Stimulated activated CD4-positive, alpha-beta T cell treated with anti-CD3 and anti-CD28 coated beads, TNF-alpha, amount 100 ng/mL, for 24 hours (primary cell): ENCODE measurements at regions not wholly inside any gene's neighbourhood (a gene's known extent, or its start where the extent isn't known, plus 50 kb on each side); places are given as distances from the start of the nearest gene placed in this dataset.

Source experiments
- DNase-seq, 3 experiments: peaks; one replicate each; pipeline ENCODE4 v3.0.0-alpha.2; 2020; ENCODE audit warnings: low read depth in 3 of 3

DNA sequence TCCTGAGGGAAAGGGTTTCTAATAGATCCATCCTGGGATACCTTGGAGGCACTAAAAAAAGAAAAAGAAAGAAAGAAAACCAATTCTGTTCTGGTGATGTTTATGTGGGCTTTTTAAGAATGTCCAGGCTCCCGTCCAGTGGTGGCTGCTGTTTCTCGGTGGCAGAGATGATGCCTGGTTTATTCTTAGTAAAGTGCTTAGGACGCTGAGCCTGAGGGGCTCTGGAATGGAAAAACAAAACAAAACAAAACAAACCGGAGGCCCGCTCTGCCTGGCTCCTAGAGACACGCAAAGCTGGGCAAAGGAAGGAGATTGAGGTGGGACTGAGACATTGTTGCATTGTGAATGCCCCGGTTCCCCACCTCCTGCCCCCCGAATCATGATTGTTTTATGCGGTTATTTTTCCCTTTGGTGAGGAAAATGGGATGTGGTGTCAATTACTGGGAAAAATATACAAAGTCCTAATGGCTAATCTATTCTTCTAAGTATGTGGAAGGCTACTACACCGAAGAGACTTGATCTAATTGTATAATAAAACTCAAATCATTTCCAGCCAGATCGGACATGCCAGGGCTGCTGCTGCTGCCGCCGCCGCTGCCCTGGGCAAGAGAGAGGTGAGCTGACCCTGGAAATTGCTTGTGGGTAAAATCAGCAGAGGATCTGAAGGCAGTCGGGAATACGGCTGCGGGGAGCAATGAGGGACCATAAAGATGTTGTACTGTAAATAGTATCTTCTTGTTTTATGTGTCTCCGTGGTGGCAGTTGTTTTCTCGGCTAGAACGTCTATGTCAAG, 644.9 kb downstream of the CCDC171 start:
- DNase-seq, result no peak

DNA sequence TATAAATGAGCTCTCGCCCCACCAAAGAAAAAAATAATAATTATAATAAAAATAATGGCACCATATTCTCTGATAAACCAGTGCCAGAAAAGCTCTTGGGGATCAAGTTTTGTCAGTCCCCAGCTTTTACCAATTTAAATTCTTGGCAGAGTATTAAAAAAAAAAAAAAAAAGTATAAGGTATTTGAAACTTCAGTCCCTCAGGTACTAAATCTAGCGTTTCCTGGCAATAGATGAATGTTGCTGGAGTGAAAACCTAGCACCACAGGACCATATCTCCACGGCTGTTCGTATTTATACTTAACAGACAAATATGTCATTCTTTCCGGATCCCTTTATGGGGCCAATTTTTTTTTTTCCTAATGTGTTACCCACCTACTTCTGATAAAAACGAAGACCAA, 646.2 kb downstream of the CCDC171 start:
- DNase-seq, result no peak

- no peak for DNase-seq
Measured at GRCh38 chr9:16202221-16202620, 649.4 kb downstream of the CCDC171 start.

DNA sequence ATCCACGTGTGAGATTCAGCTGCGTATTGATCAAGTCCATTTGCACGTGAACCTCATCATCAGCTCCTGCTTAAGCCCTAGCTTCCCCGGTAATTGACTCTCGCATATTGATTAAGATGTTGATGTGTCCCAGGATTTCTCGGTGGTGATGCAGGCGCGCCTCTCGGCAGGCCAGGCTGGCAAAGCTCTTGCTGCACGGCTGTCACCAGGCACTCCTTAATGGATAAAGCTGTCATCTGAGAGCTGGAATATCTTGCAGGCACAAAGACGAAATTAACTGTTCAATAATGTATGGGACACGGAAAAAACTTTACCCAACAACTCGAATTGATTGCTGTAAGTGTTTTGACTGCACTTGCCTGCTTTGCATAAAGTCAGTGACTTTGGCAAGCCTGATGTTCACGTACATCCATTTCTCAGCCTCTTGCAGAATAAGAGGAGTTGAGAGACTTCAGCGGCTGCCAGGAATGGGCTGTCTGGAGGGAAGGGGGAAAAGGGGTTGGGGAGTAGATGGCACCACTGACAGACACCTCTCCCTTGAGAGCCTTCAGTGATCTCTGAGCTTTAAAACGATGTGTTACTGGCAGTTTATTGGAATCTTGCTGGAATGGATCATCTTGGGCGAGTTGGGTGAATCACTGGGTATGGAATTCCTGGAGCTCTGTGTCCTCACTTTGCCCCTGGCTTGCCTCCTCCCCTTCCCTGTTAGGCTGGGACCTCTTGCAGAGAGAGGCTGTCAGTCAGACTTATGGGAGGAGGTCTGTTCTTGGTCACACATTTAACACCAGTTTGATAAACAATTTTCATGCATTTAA, 650.3 kb downstream of the CCDC171 start:
- no peak for DNase-seq

GRCh38 chr9:16203729-16204573, 651.1 kb downstream of the CCDC171 start:
- no peak for DNase-seq

DNA sequence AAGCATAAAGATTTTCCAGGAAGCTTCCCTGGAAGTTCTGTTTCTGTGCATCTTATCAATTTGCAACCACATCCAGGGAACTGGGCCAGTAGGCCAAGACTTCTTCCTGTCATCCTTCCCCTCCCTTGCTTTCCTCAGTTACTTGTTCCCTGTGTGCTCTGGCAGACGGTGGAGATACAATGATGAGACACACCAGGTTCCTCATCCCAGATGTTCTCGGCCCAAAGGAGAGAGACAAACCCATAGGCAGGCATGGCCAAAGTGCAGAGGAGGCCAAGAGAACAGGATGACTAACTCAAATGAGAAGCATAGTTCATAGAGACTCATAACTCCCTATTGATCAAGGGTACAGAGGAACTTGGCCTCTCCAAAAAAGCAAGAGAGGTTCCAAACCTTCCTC, 652.6 kb downstream of the CCDC171 start:
- no peak for DNase-seq

DNA sequence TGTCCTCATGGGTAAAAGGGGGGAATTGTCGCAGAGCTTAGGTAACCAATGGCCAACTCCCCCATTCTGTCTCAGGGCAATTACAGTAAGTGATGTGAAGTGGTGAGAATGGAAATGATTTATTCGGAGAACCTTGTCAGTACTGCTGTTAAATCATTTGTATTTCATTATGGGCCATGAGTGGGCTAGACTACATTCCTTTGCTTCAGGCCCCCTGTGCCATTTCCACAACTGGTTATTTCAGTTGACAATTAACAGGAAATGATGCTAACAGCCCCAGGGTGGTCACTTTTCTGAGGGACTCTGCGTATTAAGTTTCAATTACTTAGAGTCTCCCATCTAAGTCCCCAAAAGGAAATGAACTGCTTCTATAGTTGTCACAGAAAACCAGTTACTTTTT, 653.7 kb downstream of the CCDC171 start:
- no peak for DNase-seq

GRCh38 chr9:16207161-16207560, 654.3 kb downstream of the CCDC171 start:
- no peak for DNase-seq

- DNase-seq, result no peak
Measured at GRCh38 chr9:16210440-16210839, 657.6 kb downstream of the CCDC171 start.

GRCh38 chr9:16211946-16212345, 658.5 kb downstream of the BNC2 start:
- DNase-seq, result no peak

DNA sequence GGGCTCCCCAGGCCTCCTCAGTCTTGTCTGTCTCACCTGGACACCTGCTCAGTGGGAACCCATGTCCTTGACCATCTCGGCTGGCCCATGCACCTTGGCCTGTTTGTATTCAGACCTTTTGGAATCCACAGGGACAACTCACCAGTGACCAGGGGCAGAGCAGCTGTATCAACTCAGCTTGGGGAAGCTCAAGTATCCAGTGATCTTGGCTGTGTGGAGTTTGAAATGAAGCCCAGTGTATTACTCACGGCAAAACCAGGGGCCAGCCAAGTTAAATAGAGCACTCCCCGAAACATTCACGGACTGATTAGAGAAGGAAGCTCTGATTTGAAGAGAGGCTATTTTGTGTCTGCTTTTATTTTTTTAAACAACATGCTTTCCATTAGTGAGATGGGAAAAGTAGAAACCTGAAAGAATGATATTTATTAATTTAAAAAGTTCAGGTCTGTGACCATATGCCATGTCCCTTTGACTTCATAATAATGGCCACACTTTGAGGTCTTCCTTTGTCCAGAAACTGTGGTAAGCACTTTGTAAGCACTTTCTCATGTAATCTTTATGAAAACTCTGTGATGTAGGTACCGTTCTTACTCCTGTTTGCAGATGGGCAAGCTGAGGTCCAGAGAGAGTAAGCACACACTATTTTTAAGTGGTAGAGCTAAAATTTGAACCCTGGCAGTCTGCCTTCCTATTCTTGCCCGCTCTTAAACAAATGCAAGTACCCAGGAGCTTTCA, 656.5 kb downstream of the BNC2 start:
- no peak for DNase-seq

GRCh38 chr9:16214677-16215352, 655.7 kb downstream of the BNC2 start:
- DNase-seq, result no peak

DNA sequence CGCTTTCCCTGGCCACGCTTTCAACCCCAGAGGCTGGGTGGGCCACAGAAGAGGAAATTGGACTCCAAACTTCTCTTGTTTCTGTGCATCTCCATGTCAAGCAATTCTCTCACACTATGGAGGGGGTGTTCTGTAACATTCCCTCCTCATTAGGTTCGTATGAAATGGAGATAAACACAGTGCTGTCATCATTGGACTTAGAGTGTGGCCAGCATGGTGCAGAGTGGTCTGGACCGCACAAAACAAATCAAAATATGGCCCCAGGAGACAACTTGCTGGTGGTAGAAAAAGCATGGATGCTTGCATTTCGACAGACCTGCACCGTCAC, 655.2 kb downstream of the BNC2 start:
- no peak for DNase-seq

DNA sequence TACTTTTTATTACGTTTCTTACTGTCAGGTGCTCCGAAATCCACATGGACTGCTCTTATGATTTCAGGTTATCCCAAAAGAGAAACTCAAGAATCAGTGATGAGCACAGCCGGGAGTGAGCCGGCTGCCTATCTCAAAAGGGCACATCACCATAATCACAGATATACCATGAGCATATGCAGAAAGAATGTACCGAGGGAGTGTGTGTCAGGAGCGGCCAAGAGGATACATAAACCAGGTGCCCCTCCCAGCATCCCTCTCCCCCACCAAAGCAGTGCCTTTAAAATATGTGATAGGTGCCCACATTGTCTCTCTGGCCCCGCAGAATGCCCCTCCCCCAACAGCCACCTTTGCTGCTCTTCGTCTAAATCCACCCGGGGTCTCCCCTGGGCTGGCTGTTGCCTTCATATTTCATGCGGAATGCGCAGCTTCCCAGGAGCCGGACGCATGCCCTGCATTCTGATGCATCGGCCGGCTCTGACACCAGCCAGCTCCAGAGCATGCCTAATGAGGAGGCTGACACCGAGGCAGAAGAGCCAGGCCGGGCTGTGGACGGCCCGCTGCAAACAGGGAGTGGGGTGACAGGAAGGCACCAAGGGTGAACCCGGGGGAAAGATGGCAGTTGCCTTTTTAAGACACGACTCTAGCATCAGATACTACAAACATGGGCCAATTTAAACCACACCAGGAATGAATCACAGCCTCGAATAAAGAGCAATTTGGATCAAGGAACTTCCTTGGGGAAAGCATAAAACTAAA, 652.3 kb downstream of the BNC2 start:
- DNase-seq, result no peak

DNA sequence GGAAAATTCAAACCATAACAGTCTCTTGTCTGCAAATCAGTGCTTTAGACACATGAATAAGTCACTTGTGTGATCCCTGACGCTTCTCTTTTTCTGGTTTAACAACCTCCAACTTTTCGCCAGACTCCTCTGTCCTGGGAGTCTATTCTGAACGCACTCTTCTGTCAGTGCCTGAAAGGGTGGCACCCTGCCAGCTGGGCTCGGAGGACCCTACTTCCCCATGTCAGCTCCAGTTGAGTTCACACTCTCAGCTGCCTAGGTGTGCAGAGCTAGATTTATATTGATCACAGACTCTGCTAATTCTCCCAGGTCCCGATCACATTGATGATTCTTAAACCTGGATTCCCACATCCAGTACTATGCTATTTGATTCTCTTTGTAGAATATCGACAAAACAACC, 649.1 kb downstream of the BNC2 start:
- no peak for DNase-seq

DNA sequence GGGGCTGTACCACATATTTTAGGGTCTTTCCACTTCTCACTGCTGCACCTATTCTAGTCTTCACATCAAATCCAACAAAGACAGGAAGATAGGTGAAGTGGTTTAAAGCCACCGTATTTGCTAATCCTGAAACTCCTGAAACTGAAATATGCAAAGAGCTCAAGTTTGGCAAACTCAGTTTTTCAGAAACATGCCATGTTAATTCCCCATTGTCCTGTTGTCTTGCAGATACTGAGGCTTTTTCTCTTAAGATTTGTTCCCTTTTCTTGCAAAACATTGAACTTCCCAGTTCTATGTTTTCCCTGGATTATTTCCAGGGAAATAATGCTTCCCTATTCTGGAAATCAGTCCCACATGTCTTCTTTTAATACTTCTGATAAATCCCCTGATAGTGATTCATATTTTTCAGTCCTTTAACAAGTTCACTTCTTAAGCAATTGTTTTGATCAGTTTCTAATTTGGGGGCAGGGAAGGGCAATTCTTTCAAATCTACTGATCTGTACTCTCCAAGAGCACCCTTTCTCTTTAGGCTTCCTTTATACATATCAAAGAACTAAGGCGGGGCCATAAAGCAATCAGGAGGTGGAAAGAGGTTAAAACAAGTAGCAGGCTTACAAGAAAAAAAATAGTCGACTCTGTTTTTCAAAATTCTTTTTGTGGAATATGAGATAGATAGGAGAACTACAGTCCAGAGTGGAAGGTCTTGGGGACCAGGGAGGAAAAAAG, 648.5 kb downstream of the BNC2 start:
- no peak for DNase-seq

DNA sequence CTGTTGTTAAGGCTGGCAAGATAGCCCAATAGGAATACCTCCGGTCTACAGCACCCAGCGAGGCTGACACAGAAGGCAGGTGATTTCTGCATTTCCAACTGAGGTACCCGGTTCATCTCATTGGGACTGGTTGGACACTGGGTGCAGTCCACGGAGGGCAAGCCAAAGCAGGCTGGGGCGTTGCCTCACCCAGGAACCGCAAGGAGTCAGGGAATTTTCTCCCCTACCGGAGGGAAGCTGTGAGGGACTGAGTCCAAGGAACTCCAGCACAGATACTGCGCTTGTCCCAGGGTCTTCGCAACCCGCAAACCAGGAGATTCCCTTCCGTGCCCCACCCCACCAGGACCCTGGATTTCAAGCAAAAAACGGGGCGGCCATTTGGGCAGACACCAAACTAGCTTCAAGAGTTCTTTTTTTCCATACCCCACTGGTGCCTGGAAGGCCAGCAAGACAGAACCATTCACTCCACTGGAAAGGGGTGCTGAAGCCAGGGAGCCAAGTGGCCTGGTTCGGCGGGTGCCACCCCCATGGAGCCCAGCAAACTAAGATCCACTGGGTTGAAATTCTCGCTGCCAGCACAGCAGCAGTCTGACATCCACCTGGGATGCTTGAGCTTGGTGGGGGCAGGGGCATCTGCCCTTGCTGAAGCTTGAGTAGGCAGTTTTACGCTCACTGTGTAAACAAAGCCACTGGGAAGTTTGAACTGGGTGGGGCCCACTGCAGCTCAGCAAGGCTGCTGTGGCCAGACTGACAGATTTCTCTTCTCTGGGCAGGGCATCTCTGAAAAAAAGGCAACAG, 647.2 kb downstream of the BNC2 start:
- no peak for DNase-seq

- no peak for DNase-seq
Measured at GRCh38 chr9:16230731-16231130, 639.7 kb downstream of the BNC2 start.

DNA sequence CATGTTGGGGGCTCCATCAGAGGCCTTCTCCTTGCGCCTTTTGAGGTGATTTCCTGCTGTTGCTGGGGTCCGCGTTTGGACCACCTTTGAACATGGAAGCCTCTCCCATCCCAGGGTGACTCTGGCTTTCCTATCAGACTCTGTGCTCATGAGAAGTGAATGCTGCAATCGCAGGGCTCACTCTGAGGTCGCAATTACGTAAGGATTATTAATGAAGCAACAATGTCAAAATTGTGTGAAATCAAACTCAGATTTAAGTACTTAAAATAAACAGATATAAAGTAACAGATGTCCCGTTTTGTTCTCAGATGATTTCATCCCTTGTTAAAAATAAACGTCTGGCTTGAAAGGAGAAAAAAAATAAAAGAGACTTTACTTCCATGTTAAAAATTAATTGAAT, 634.2 kb downstream of the BNC2 start:
- DNase-seq, result no peak
